Endodermal cell (in vitro differentiated cells): ENCODE measurements at regions not wholly inside any gene's neighbourhood (a gene's known extent, or its start where the extent isn't known, plus 50 kb on each side); places are given as distances from the start of the nearest gene placed in this dataset.
"Not testable (repeated sequence)": the region's sequence is repeated elsewhere in the genome, so short reads cannot be mapped to it uniquely, and the experiment has no call there.

ENCODE experiments used
- DNase-seq: peaks from one replicate; pipeline ENCODE4 v3.0.0-alpha.2; 2017
- H3K27ac ChIP-seq: 2 replicates; pipeline ENCODE4 v1.5.1; 2013; ENCODE audit warnings: mild to moderate bottlenecking, low read depth, low read length, moderate library complexity
- H3K27me3 ChIP-seq: 2 replicates; pipeline ENCODE4 v1.6.1; 2013; ENCODE audit warnings: mild to moderate bottlenecking, low read length, moderate library complexity; ENCODE audit not compliant: insufficient read depth, control insufficient read depth, poor library complexity, severe bottlenecking
- H3K36me3 ChIP-seq: 2 replicates; pipeline ENCODE4 v1.7.0; 2013; ENCODE audit warnings: mild to moderate bottlenecking, low read length, moderate library complexity; ENCODE audit not compliant: control insufficient read depth, insufficient read depth
- H3K4me1 ChIP-seq: one replicate; pipeline ENCODE4 v1.7.0; 2013; ENCODE audit warnings: low read length; ENCODE audit not compliant: control insufficient read depth, insufficient read depth
- H3K4me3 ChIP-seq: 2 replicates; pipeline ENCODE4 v1.5.1; 2013; ENCODE audit warnings: mild to moderate bottlenecking, low read length, moderate library complexity
- H3K9ac ChIP-seq: 2 replicates; pipeline ENCODE4 v1.6.1; 2013; ENCODE audit warnings: mild to moderate bottlenecking, low read length, moderate library complexity; ENCODE audit not compliant: poor library complexity, severe bottlenecking; ENCODE audit errors: extremely low read depth
- H3K9me3 ChIP-seq: 2 replicates; pipeline ENCODE4 v1.6.1; 2013; ENCODE audit warnings: mild to moderate bottlenecking, low read length, moderate library complexity; ENCODE audit not compliant: control insufficient read depth
- H3K27ac Mint-ChIP-seq: 2 replicates; pipeline ENCODE4 v1.8.0; 2020; ENCODE audit warnings: mixed read lengths
- H3K27me3 Mint-ChIP-seq: 2 replicates; pipeline ENCODE4 v1.8.0; 2021; ENCODE audit warnings: mild to moderate bottlenecking, mixed read lengths; ENCODE audit not compliant: insufficient read depth
- H3K36me3 Mint-ChIP-seq: 2 replicates; pipeline ENCODE4 v1.8.0; 2020; ENCODE audit warnings: low read depth, mixed read lengths
- H3K4me1 Mint-ChIP-seq: 2 replicates; pipeline ENCODE4 v1.8.0; 2020; ENCODE audit warnings: mixed read lengths
- H3K4me3 Mint-ChIP-seq: 2 replicates; pipeline ENCODE4 v1.8.0; 2020; ENCODE audit warnings: mild to moderate bottlenecking, moderate library complexity, mixed read lengths
- H3K9me3 Mint-ChIP-seq: 2 replicates; pipeline ENCODE4 v1.8.0; 2020; ENCODE audit warnings: mild to moderate bottlenecking, mixed read lengths
- CTCF ChIP-seq: fragments of 200-600 bp; sonication (generic); conservative IDR thresholded peaks from 2 replicates; pipeline ENCODE4 v1.5.0; 2021; ENCODE audit warnings: antibody characterized with exemption, mild to moderate bottlenecking
- WGBS, 2 experiments: methylation state at CpG; one replicate each; pipeline versions ENCODE4 v1.1.5 to v1.1.7; 2013; ENCODE audit warnings: missing lambda C conversion rate in 2 of 2, mixed read lengths in 1 of 2; ENCODE audit not compliant: insufficient coverage in 1 of 2, insufficient read length in 1 of 2; 5-methylcytosine and 5-hydroxymethylcytosine counted together

DNA sequence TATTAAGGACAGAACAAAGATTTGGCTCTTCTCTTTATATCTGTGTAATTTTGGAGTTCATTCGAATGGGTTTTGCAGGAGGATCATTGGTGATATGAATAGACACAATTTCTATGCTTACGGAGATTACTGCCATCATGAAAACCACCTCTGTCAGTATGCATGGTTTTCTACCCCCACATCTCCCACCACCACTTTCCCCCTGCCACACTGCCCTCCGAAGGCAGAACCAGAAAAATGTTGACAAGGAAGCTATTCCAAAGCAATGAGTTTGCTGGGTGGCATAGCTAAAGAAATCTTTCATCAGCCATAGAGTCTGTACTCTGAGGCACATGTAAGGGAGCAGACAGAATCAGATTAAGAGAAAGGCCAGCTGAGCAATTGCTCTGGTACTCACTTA, 567.3 kb upstream of the ACTRT1 start:
- H3K27me3 Mint-ChIP-seq, result no peaks in the 10 kb centered on the region
- 66% methylated on average over 2 of the region's 3 CpGs; no CpG with 5 or more reads in 1 of the 2 experiments for WGBS, 2 experiments
- no peak for DNase-seq
- TF ChIP-seq CTCF, result peak; percentile 55
- H3K27me3 ChIP-seq, result no peaks in the 10 kb centered on the region
- H3K4me1 Mint-ChIP-seq, result no peaks in the 10 kb centered on the region
- no peak overlapping the region for H3K27ac Mint-ChIP-seq
- no peak overlapping the region for H3K4me3 ChIP-seq
- no peaks in the 10 kb centered on the region for H3K9me3 ChIP-seq
- H3K36me3 Mint-ChIP-seq, result no peaks in the 10 kb centered on the region
- H3K36me3 ChIP-seq, result no peaks in the 10 kb centered on the region
- no peak overlapping the region for H3K4me3 Mint-ChIP-seq
- no peak overlapping the region for H3K9ac ChIP-seq
- peaks cover 25% of the 10 kb centered on the region for H3K9me3 Mint-ChIP-seq
- H3K4me1 ChIP-seq, result no peaks in the 10 kb centered on the region
- H3K27ac ChIP-seq, result no peak overlapping the region

GRCh38 chrX:128616933-128617332, 564.7 kb upstream of the ACTRT1 start:
- Histone ChIP-seq H3K27me3 (no peaks in the 10 kb centered on the region), H3K4me1 (no peaks in the 10 kb centered on the region), H3K9ac (no peak overlapping the region), H3K9me3 (no peaks in the 10 kb centered on the region), H3K36me3 (no peaks in the 10 kb centered on the region), H3K27ac (no peak overlapping the region), H3K4me3 (no peak overlapping the region)
- no peak for TF ChIP-seq CTCF
- H3K4me3 Mint-ChIP-seq, result no peak overlapping the region
- DNase-seq, result no peak
- H3K36me3 Mint-ChIP-seq, result no peaks in the 10 kb centered on the region
- peaks cover 16% of the 10 kb centered on the region for H3K9me3 Mint-ChIP-seq
- no peaks in the 10 kb centered on the region for H3K27me3 Mint-ChIP-seq
- no peak overlapping the region for H3K27ac Mint-ChIP-seq
- H3K4me1 Mint-ChIP-seq, result no peaks in the 10 kb centered on the region
- 80 to 82% methylated on average over 1 of the region's 1 CpG for WGBS, 2 experiments

DNA sequence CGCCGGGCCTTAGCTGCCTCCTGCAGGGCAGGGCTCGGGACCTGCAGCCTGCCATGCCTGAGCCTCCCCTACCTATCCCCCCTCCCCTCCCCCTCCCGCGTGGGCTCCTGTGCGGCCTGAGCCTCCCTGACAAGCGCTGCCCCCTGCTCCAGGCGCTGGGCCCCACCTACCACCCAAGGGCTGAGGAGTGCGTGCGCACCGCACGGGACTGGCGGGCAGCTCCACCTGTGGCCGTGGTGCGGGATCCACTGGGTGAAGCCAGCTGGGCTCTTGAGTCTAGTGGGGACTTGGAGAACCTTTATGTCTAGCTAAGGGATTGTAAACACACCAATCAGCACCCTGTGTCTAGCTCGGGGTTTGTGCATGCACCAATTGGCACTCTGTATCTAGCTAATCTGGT, 554.6 kb upstream of the ACTRT1 start:
- not testable (repeated sequence) for H3K4me3 ChIP-seq, H3K4me3 Mint-ChIP-seq, H3K36me3 Mint-ChIP-seq, H3K27ac ChIP-seq, H3K9me3 ChIP-seq, DNase-seq, H3K9ac ChIP-seq, H3K27me3 ChIP-seq, H3K4me1 ChIP-seq, H3K27me3 Mint-ChIP-seq, H3K36me3 ChIP-seq, H3K27ac Mint-ChIP-seq
- Mint-ChIP-seq H3K9me3 (peaks cover 23% of the 10 kb centered on the region), H3K4me1 (peaks cover 21% of the 10 kb centered on the region)
- 98% methylated on average over 9 of the region's 16 CpGs; no CpG with 5 or more reads in 1 of the 2 experiments for WGBS, 2 experiments

GRCh38 chrX:128606357-128606756, 554.2 kb upstream of the ACTRT1 start:
- H3K9me3 ChIP-seq, H3K36me3 Mint-ChIP-seq, H3K9ac ChIP-seq, H3K27ac Mint-ChIP-seq, H3K27ac ChIP-seq, H3K4me3 ChIP-seq, H3K4me3 Mint-ChIP-seq, H3K4me1 ChIP-seq, DNase-seq, H3K27me3 ChIP-seq, H3K36me3 ChIP-seq, H3K27me3 Mint-ChIP-seq: not testable (repeated sequence)
- WGBS, 2 experiments, result 92 to 97% methylated on average over 4 to 21 of the region's 31 CpGs
- peaks cover 21% of the 10 kb centered on the region for H3K4me1 Mint-ChIP-seq
- H3K9me3 Mint-ChIP-seq, result peaks cover 22% of the 10 kb centered on the region
